ENCODE measurements at regions not wholly inside any gene's neighbourhood (a gene's known extent, or its start where the extent isn't known, plus 50 kb on each side); places are given as distances from the start of the nearest gene placed in this dataset.

DNA sequence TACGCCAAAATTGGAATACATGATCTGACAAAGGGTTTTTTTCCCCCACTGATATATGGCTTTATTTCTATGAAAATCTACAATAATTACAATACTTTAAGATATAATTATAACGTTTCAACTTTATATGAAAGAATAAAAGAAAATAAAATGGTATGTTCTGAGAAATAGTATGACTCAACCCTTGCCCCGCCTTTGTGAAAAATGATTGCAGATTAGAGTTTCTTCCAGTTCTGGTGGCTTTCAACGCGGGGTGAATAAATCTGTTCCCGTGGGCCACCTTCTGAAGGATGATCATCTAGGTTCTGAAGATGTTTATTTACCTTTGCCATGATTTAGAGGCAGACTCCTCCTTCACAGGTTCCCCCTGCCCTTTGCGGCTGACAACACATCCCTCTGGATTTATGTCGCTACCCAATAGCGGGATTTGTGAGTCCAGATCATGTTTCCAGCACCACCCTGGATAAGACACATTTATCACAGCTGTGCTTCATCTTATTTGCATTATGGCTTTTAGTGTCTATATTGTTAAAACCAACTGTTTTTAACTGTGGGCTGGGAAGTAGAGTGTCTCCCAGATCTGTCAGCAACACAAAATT lies 607.0 kb upstream of the KIRREL3 start:
- intact Hi-C loops (cut with micrococcal nuclease), result no loop called here
- H3K4me3 Mint-ChIP-seq, result no peak overlapping the region
- H3K9me3 Mint-ChIP-seq, result no peaks in the 10 kb centered on the region
- DNase-seq, result no peak
- H3K27me3 Mint-ChIP-seq, result no peaks in the 10 kb centered on the region
- no peak overlapping the region for H3K27ac Mint-ChIP-seq
- no peaks in the 10 kb centered on the region for H3K36me3 Mint-ChIP-seq (ENCODE audit: low read depth)
- no peaks in the 10 kb centered on the region for H3K4me1 Mint-ChIP-seq

GRCh38 chr11:127601578-127601977 lies 601.0 kb upstream of the KIRREL3 start:
- H3K4me1 Mint-ChIP-seq, result no peaks in the 10 kb centered on the region
- no peaks in the 10 kb centered on the region for H3K9me3 Mint-ChIP-seq
- no peak for DNase-seq
- no peaks in the 10 kb centered on the region for H3K27me3 Mint-ChIP-seq
- intact Hi-C loops (cut with micrococcal nuclease), result no loop called here
- no peak overlapping the region for H3K27ac Mint-ChIP-seq
- H3K36me3 Mint-ChIP-seq (ENCODE audit: low read depth), result no peaks in the 10 kb centered on the region
- no peak overlapping the region for H3K4me3 Mint-ChIP-seq

- no peaks in the 10 kb centered on the region for H3K9me3 Mint-ChIP-seq
- DNase-seq, result no peak
- no peaks in the 10 kb centered on the region for H3K4me1 Mint-ChIP-seq
- no peak overlapping the region for H3K4me3 Mint-ChIP-seq
- no peaks in the 10 kb centered on the region for H3K36me3 Mint-ChIP-seq (ENCODE audit: low read depth)
- intact Hi-C loops (cut with micrococcal nuclease), result no loop called here
- no peak overlapping the region for H3K27ac Mint-ChIP-seq
- no peaks in the 10 kb centered on the region for H3K27me3 Mint-ChIP-seq
Measured at GRCh38 chr11:127600674-127601073, 600.1 kb upstream of the KIRREL3 start.

DNA sequence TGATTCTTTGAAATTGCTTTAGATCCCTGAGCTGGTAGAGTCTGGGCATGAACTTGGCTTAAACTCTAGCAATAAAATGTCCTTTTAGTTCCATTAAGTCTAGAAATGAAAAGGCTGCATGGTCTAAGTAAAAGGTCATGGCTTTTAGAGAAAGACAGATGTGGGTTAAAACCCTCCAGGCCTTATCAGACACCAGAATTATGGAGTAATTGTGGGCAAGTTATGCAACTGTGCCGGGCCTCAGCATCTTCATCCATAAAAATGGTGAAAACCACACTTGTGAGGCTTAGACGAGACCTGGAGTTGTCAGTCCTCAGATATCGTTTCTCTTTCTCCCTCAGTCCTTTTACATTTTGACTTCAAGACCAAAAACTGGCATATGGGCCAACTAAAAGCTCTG lies 597.9 kb upstream of the KIRREL3 start:
- Mint-ChIP-seq H3K27ac (no peak overlapping the region), H3K27me3 (no peaks in the 10 kb centered on the region), H3K4me3 (no peak overlapping the region), H3K4me1 (no peaks in the 10 kb centered on the region), H3K9me3 (no peaks in the 10 kb centered on the region), H3K36me3 (ENCODE audit: low read depth) (no peaks in the 10 kb centered on the region)
- DNase-seq, result no peak
- intact Hi-C loops (cut with micrococcal nuclease), result no loop called here

DNA sequence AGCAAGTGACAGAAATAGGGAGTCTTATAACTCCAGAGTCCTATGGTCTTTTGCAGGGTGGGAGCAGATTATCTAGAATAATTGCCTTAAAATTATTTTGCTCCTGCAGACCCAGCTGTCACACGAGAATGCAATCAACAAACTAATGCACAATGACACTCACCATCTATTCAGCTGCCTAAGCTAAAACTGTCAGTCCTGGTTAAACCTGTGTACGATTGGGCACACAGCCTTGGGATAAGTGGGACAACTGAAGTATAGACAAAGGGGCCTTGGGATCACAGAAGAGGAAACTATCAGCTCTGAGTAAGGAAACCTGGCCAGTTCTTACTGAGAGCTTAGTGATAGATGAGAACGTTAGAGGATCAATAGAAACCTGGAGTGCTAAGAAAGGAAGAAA lies 595.9 kb upstream of the KIRREL3 start:
- H3K27me3 Mint-ChIP-seq, result no peaks in the 10 kb centered on the region
- H3K4me3 Mint-ChIP-seq, result no peak overlapping the region
- no peak overlapping the region for H3K27ac Mint-ChIP-seq
- no peaks in the 10 kb centered on the region for H3K4me1 Mint-ChIP-seq
- no peaks in the 10 kb centered on the region for H3K9me3 Mint-ChIP-seq
- no peaks in the 10 kb centered on the region for H3K36me3 Mint-ChIP-seq (ENCODE audit: low read depth)
- no peak for DNase-seq
- intact Hi-C loops (cut with micrococcal nuclease), result no loop called here

- Mint-ChIP-seq H3K36me3 (ENCODE audit: low read depth) (no peaks in the 10 kb centered on the region), H3K4me1 (no peaks in the 10 kb centered on the region), H3K27ac (no peak overlapping the region), H3K4me3 (no peak overlapping the region), H3K27me3 (no peaks in the 10 kb centered on the region), H3K9me3 (no peaks in the 10 kb centered on the region)
- intact Hi-C loops (cut with micrococcal nuclease), result no loop called here
- no peak for DNase-seq
Measured at GRCh38 chr11:127592371-127592770, 591.8 kb upstream of the KIRREL3 start.

DNA sequence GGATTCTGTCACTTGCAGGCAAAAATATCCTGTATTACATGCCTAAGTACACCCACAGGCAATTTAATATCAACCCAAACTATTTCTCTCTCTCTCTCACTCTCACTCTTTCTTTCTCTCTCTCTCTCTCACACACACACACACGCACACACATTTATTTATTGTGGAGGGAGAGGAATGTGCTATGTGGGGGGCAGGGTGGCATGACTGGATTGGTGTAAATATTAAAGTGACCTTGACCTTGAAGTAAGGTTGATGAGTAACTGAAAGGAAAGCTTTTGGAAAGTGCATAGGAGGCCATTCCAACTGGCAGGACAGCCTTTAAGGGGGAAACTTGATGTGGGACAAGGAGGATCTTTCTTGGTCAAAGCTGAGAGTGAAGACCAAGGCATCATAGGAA lies 589.7 kb upstream of the KIRREL3 start:
- Mint-ChIP-seq H3K27me3 (no peaks in the 10 kb centered on the region), H3K4me3 (no peak overlapping the region), H3K9me3 (no peaks in the 10 kb centered on the region), H3K36me3 (ENCODE audit: low read depth) (no peaks in the 10 kb centered on the region), H3K27ac (no peak overlapping the region), H3K4me1 (no peaks in the 10 kb centered on the region)
- intact Hi-C loops (cut with micrococcal nuclease), result no loop called here
- DNase-seq, result no peak

DNA sequence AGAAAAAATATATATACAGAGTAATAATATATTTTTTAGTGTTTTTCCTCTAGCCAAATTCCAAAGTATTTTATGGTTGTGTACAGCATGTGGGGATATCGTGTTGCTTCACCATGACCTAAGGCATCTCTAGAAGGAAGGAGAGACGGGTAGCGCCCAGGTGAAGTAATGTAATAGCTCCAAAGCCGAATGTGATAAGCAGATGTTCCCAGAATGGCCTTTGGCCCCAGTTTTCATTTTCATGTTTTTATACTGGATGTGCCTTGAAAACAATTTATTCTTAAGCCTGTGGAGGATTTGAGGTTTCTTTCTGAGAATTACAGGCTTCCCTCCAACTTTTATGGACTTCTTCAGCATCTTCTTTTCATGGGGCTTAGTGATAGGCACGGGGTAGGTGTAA lies 587.9 kb upstream of the KIRREL3 start:
- no peak for DNase-seq

DNA sequence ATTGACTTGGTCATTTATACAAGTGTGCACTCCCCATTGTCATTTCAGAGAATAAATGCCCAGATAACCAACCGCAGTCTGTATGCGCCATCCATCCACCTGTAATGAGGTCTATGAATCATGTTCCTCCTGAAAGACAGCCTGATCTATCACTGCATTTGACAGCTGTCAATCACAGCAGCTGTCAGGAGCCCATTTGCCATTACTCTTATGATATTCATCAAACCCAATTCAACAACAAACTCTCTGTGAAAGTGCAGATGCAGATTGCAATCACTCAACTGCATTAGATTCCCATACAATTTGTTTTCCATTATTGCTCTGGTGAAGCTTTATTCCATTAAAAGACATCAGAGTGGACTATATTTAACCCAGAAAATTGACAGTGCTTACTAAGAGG lies 586.9 kb upstream of the KIRREL3 start:
- no peaks in the 10 kb centered on the region for H3K4me1 Mint-ChIP-seq
- H3K27me3 Mint-ChIP-seq, result no peaks in the 10 kb centered on the region
- intact Hi-C loops (cut with micrococcal nuclease), result no loop called here
- H3K9me3 Mint-ChIP-seq, result no peaks in the 10 kb centered on the region
- DNase-seq, result no peak
- H3K4me3 Mint-ChIP-seq, result no peak overlapping the region
- H3K27ac Mint-ChIP-seq, result no peak overlapping the region
- H3K36me3 Mint-ChIP-seq (ENCODE audit: low read depth), result no peaks in the 10 kb centered on the region

More for the DNA sequence above, 587.9 kb upstream of the KIRREL3 start:
- no peaks in the 10 kb centered on the region for H3K4me1 Mint-ChIP-seq
- H3K9me3 Mint-ChIP-seq, result no peaks in the 10 kb centered on the region
- no peaks in the 10 kb centered on the region for H3K27me3 Mint-ChIP-seq
- intact Hi-C loops (cut with micrococcal nuclease), result no loop called here
- H3K4me3 Mint-ChIP-seq, result no peak overlapping the region
- H3K27ac Mint-ChIP-seq, result no peak overlapping the region
- H3K36me3 Mint-ChIP-seq (ENCODE audit: low read depth), result no peaks in the 10 kb centered on the region

DNA sequence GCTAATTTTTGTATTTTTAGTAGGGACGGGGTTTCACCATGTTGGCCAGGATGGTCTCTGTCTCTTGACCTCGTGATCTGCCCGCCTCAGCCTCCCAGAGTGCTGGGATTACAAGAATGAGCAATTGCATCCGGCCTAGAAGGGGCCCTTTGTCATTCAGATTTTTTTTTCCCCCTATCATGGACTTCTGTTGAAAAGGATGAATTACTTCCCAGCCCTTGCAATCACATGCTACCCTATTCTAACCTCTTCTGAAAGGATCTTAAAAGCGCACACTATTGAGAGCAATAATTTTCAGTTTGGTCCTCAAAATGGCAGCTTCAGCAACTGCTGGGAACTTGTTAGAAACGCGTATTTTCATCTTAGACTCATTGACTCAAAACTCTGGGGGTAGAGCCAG lies 575.6 kb upstream of the KIRREL3 start:
- intact Hi-C loops (cut with micrococcal nuclease), result no loop called here
- no peak overlapping the region for H3K27ac Mint-ChIP-seq
- no peaks in the 10 kb centered on the region for H3K9me3 Mint-ChIP-seq
- no peaks in the 10 kb centered on the region for H3K36me3 Mint-ChIP-seq (ENCODE audit: low read depth)
- no peaks in the 10 kb centered on the region for H3K4me1 Mint-ChIP-seq
- no peak for DNase-seq
- no peaks in the 10 kb centered on the region for H3K27me3 Mint-ChIP-seq
- H3K4me3 Mint-ChIP-seq, result no peak overlapping the region

- H3K4me1 Mint-ChIP-seq, result no peaks in the 10 kb centered on the region
- H3K9me3 Mint-ChIP-seq, result no peaks in the 10 kb centered on the region
- H3K27me3 Mint-ChIP-seq, result no peaks in the 10 kb centered on the region
- no peak overlapping the region for H3K27ac Mint-ChIP-seq
- intact Hi-C loops (cut with micrococcal nuclease), result no loop called here
- DNase-seq, result no peak
- H3K4me3 Mint-ChIP-seq, result no peak overlapping the region
- no peaks in the 10 kb centered on the region for H3K36me3 Mint-ChIP-seq (ENCODE audit: low read depth)
Measured at GRCh38 chr11:127574478-127574877, 573.9 kb upstream of the KIRREL3 start.

DNA sequence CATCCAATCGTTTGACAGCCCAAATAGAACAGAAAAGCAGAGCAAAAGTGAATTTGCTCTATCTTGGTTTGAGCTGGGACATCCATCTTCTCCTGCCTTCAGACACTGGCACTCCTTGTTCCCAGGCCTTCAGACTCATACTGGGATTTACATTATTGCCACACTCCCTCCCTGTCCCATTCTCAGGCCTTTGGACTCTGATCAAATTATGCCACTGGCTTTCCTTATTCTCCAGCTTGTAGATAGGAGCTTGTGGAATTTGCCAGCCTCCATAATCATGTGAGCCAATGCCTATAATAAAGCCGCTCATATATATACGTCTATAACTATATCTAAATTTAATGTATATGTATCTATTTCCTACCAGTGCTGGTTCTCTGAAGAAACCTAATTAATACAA lies 568.3 kb upstream of the KIRREL3 start:
- intact Hi-C loops (cut with micrococcal nuclease), result no loop called here
- H3K27me3 Mint-ChIP-seq, result no peaks in the 10 kb centered on the region
- H3K4me1 Mint-ChIP-seq, result no peaks in the 10 kb centered on the region
- H3K9me3 Mint-ChIP-seq, result no peaks in the 10 kb centered on the region
- no peak overlapping the region for H3K4me3 Mint-ChIP-seq
- no peak overlapping the region for H3K27ac Mint-ChIP-seq
- H3K36me3 Mint-ChIP-seq (ENCODE audit: low read depth), result no peaks in the 10 kb centered on the region
- no peak for DNase-seq

DNA sequence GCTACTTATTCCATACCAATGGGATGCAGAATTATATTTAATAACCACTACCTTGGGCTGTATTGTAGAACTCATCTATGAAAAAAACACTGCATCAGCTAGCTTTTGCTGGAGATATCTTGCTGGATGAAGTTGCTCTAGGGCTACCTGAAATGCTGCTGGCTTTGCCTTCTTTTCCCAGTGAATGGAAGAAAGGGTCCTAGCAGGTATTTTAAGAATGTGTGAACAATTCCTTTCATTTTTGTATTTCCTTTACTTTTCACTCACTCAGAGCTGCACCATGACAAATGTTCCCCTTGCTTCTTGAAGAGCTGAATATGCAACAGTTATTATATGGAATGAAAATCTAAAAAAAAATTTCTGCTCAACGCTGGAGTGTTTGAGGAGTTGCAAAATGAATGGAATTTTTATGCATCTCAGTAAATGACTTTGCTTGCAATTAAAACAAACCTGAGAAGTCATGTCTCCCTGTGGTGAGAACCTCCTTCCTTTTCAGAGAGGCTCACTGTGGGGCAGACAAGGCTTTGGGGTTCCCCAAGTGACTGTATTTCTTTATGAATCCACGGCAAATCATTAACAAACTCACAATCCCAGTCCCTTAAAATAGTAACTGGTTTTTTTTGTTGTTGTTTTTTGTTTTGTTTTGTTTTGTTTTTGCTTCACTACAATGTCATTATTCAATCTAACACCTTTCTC lies 566.8 kb upstream of the KIRREL3 start:
- intact Hi-C loops (cut with micrococcal nuclease), result no loop called here
- no peak overlapping the region for H3K27ac Mint-ChIP-seq
- H3K27me3 Mint-ChIP-seq, result no peaks in the 10 kb centered on the region

DNA sequence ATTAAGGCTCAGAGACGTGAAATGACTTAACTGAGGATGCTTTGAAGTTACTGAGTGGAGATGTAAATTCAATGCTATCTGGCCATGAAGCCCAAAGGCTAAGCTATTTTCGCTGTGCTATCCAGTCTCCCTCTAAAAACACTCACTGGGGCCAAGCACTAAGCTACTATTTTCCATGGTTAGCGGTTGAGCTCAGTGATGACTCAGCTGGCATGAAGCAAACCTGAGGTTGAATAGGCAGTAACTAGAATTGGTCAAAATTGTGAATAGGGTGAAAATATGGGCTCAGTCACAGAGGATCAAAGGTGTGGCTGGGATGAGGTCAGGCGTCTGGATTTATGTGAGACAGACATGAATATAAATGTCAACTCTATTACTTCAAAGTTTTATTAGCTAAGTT lies 564.2 kb upstream of the KIRREL3 start:
- H3K9me3 Mint-ChIP-seq, result no peaks in the 10 kb centered on the region
- no peak overlapping the region for H3K27ac Mint-ChIP-seq
- intact Hi-C loops (cut with micrococcal nuclease), result no loop called here
- no peak overlapping the region for H3K4me3 Mint-ChIP-seq
- H3K27me3 Mint-ChIP-seq, result no peaks in the 10 kb centered on the region
- no peaks in the 10 kb centered on the region for H3K4me1 Mint-ChIP-seq
- H3K36me3 Mint-ChIP-seq (ENCODE audit: low read depth), result no peaks in the 10 kb centered on the region
- DNase-seq, result no peak

More for the DNA sequence above, 566.8 kb upstream of the KIRREL3 start:
- Mint-ChIP-seq H3K9me3 (no peaks in the 10 kb centered on the region), H3K4me3 (no peak overlapping the region), H3K4me1 (no peaks in the 10 kb centered on the region), H3K36me3 (ENCODE audit: low read depth) (no peaks in the 10 kb centered on the region)
- DNase-seq, result no peak

DNA sequence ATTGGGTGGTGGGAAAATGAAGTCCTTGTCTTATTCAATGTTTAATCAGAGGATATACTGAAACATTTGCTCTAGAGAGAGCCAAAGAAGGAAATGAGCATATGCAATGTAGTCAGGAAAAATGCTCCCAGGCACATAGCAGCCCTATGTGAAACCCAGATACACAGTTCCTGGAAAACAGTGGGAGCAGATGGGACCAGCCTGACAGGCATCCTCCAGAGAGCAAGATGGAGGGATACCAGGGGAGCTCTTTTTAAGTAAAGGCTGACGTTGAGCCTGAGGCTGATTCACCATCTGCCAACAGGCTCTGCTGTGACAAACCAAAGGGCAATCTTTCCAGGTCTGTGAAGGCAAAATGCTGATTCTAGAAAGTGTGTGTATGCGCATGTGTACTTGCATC lies 559.4 kb upstream of the KIRREL3 start:
- intact Hi-C loops (cut with micrococcal nuclease), result no loop called here
- DNase-seq, result no peak
- Mint-ChIP-seq H3K4me3 (no peak overlapping the region), H3K27me3 (no peaks in the 10 kb centered on the region), H3K27ac (no peak overlapping the region), H3K4me1 (no peaks in the 10 kb centered on the region), H3K9me3 (no peaks in the 10 kb centered on the region), H3K36me3 (ENCODE audit: low read depth) (no peaks in the 10 kb centered on the region)

All from activated CD4-positive, alpha-beta T cell treated with anti-CD3 and anti-CD28 coated beads, Interleukin-2, amount 10 ng/mL, durations not matched to agents 24 days and 14 days (primary cell).